Esophagus muscularis mucosa (tissue), 4 donors: ENCODE measurements at regions not wholly inside any gene's neighbourhood (a gene's known extent, or its start where the extent isn't known, plus 50 kb on each side); places are given as distances from the start of the nearest gene placed in this dataset.

Source experiments
- CTCF ChIP-seq, 3 experiments: fragments of 200-600 bp in 2 of 3; fragments of 450-650 bp in 1 of 3; sonication (generic) in 2 of 3; IDR thresholded peaks; one replicate each; pipeline ENCODE4 v1.5.1; 2017 to 2019; ENCODE audit warnings: antibody characterized with exemption in 3 of 3, mild to moderate bottlenecking in 2 of 3, moderate library complexity in 1 of 3
- EP300 ChIP-seq: sonication (generic); formaldehyde crosslinking; IDR thresholded peaks from one replicate; pipeline ENCODE4 v1.6.1; 2017; ENCODE audit warnings: antibody characterized with exemption
- POLR2A ChIP-seq: fragments of 450-650 bp; IDR thresholded peaks from one replicate; pipeline ENCODE4 v1.6.1; 2017; ENCODE audit warnings: antibody characterized with exemption, moderate library complexity, mild to moderate bottlenecking, low read depth
- POLR2AphosphoS5 ChIP-seq, 2 donors: sonication (generic); formaldehyde crosslinking; IDR thresholded peaks; one replicate each; pipeline ENCODE4 v1.6.1; 2017; ENCODE audit warnings: antibody characterized with exemption in 2 of 2

GRCh38 chr1:189921613-189922012, 556.1 kb downstream of the BRINP3 start:
- TF ChIP-seq CTCF (IDR thresholded peaks at IDR 0.05) (no peak), POLR2AphosphoS5 (IDR thresholded peaks at IDR 0.05) (no peak), POLR2A (no peak), EP300 (no peak)
